ENCODE measurements at regions not wholly inside any gene's neighbourhood (a gene's known extent, or its start where the extent isn't known, plus 50 kb on each side); places are given as distances from the start of the nearest gene placed in this dataset.

DNA sequence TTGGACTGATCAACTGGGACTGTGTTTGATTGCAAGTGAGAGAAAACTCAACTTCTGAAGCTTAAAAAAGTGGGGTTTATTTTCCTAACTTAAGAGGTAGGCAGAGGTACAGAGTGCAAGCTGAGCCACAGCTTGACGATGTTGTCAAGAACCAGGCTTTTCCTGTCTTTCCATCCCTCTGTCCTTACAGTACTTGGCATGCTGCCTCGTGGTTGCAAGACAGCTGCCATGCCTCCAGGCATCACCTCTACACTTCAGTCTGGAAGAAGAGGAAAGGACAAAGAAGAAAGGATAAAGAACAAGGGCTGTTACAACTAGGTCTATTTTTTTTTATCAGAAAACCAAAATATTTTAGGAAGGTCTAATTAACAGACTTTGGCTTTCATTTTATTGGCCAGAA is 51.8 kb upstream of the GALNT15 start:
- no peak for DNase-seq (ENCODE audit: low spot score)
- in situ Hi-C loops (cut with HindIII; ENCODE audit: low sequenced_read_pairs): no loop called here

DNA sequence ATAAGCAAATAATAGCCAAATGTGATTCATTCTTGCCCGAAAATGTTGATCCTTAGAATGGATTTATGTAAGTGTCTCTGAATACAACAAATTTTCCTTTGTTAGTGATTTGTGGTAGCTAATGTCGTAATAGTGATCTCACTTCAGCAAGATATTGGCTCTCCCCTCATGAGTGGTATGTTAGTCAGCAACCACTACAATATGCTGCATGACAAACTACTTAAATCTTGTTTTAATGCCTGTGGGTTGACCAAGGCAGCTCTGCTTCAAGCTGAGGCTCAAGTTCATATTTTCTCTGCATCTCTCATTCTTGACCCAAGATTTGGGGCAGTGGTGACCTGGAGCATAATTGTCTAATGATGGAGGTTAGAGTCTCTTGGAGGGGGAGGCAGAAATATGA is 49.8 kb upstream of the GALNT15 start:
- no peak for DNase-seq (ENCODE audit: low spot score)
- in situ Hi-C loops (cut with HindIII; ENCODE audit: low sequenced_read_pairs): no loop called here

Measured in G401 (cell line).